Fibroblast of villous mesenchyme (primary cell): ENCODE measurements at regions not wholly inside any gene's neighbourhood (a gene's known extent, or its start where the extent isn't known, plus 50 kb on each side); places are given as distances from the start of the nearest gene placed in this dataset.

Source experiments
- DNase-seq: peaks from one replicate; pipeline ENCODE4 v3.0.0-alpha.2; 2010; ENCODE audit warnings: low read depth
- H3K4me3 ChIP-seq: 2 replicates; pipeline ENCODE4 v1.5.1; 2011; ENCODE audit warnings: low read depth, mild to moderate bottlenecking, low read length
- CTCF ChIP-seq: IDR thresholded peaks from 2 replicates; pipeline ENCODE4 v1.5.1; 2012; ENCODE audit warnings: low read depth, mild to moderate bottlenecking, low read length; ENCODE audit not compliant: insufficient read depth

- H3K4me3 ChIP-seq: no peak overlapping the region
- TF ChIP-seq CTCF: no peak
- no peak for DNase-seq
Observed at GRCh38 chr13:66111628-66112027, 1118.5 kb downstream of the PCDH9 start.

- DNase-seq: no peak
- TF ChIP-seq CTCF: no peak
- H3K4me3 ChIP-seq: no peak overlapping the region
Observed at GRCh38 chr13:66106246-66106645, 1123.9 kb downstream of the PCDH9 start.

- TF ChIP-seq CTCF: no peak
- no peak for DNase-seq
- H3K4me3 ChIP-seq: no peak overlapping the region
Observed at GRCh38 chr13:66102864-66103263, 1127.3 kb downstream of the PCDH9 start.

GRCh38 chr13:66099825-66100224, 1130.3 kb downstream of the PCDH9 start:
- no peak for TF ChIP-seq CTCF
- DNase-seq: no peak
- H3K4me3 ChIP-seq: no peak overlapping the region

- DNase-seq: no peak
- no peak for TF ChIP-seq CTCF
- no peak overlapping the region for H3K4me3 ChIP-seq
Observed at GRCh38 chr13:66098931-66099628, 1131.1 kb downstream of the PCDH9 start.

GRCh38 chr13:66089711-66090110, 1140.4 kb downstream of the PCDH9 start:
- no peak for DNase-seq
- H3K4me3 ChIP-seq: no peak overlapping the region
- no peak for TF ChIP-seq CTCF

- no peak for TF ChIP-seq CTCF
- no peak for DNase-seq
- H3K4me3 ChIP-seq: no peak overlapping the region
Observed at GRCh38 chr13:66087269-66087710, 1142.8 kb downstream of the PCDH9 start.
